Hippocampal formation (tissue), 2 donors: ENCODE measurements at regions not wholly inside any gene's neighbourhood (a gene's known extent, or its start where the extent isn't known, plus 50 kb on each side); places are given as distances from the start of the nearest gene placed in this dataset.
"Not testable (repeated sequence)": the region's sequence is repeated elsewhere in the genome, so short reads cannot be mapped to it uniquely, and the experiment has no call there.

Source experiments
- DNase-seq, 2 donors: peaks; one replicate each; lab custom pipeline; 2025; lab: John Stamatoyannopoulos, UW

GRCh38 chr9:134546746-134547145, 94.9 kb upstream of the COL5A1 start:
- no peak for DNase-seq

- DNase-seq: no peak
Observed at GRCh38 chr9:134547161-134548100, 94.2 kb upstream of the COL5A1 start.

GRCh38 chr9:134548185-134548584, 93.4 kb upstream of the COL5A1 start:
- DNase-seq: no peak

- DNase-seq: no peak
Observed at GRCh38 chr9:134548618-134549017, 93.0 kb upstream of the COL5A1 start.

GRCh38 chr9:134549336-134549735, 92.3 kb upstream of the COL5A1 start:
- no peak for DNase-seq

- DNase-seq: not testable (repeated sequence)
Observed at GRCh38 chr9:134550081-134550480, 91.5 kb upstream of the COL5A1 start.

GRCh38 chr9:134550584-134550983, 91.0 kb upstream of the COL5A1 start:
- no peak for DNase-seq

GRCh38 chr9:134551176-134551575, 90.4 kb upstream of the COL5A1 start:
- no peak for DNase-seq

GRCh38 chr9:134551644-134552348, 89.8 kb upstream of the COL5A1 start:
- peak in 1 of 2 donors; percentile 27 for DNase-seq

GRCh38 chr9:134552349-134552990, 89.1 kb upstream of the COL5A1 start:
- no peak for DNase-seq

GRCh38 chr9:134553061-134553891, 88.3 kb upstream of the COL5A1 start:
- DNase-seq: no peak

- DNase-seq: no peak
Observed at GRCh38 chr9:134553996-134554372, 87.6 kb upstream of the COL5A1 start.

- DNase-seq: no peak
Observed at GRCh38 chr9:134554373-134555093, 87.1 kb upstream of the COL5A1 start.

- DNase-seq: no peak
Observed at GRCh38 chr9:134555094-134555650, 86.4 kb upstream of the COL5A1 start.

GRCh38 chr9:134556531-134557068, 85.0 kb upstream of the COL5A1 start:
- DNase-seq: no peak

- DNase-seq: peak in 1 of 2 donors; percentile 59
Observed at GRCh38 chr9:134557331-134557730, 84.3 kb upstream of the COL5A1 start.

- no peak for DNase-seq
Observed at GRCh38 chr9:134558124-134558905, 83.3 kb upstream of the COL5A1 start.

GRCh38 chr9:134559013-134559412, 82.6 kb upstream of the COL5A1 start:
- DNase-seq: no peak

GRCh38 chr9:134560206-134560605, 81.4 kb upstream of the COL5A1 start:
- no peak for DNase-seq

- no peak for DNase-seq
Observed at GRCh38 chr9:134560654-134561053, 80.9 kb upstream of the COL5A1 start.
